ENCODE measurements at regions not wholly inside any gene's neighbourhood (a gene's known extent, or its start where the extent isn't known, plus 50 kb on each side); places are given as distances from the start of the nearest gene placed in this dataset.

DNA sequence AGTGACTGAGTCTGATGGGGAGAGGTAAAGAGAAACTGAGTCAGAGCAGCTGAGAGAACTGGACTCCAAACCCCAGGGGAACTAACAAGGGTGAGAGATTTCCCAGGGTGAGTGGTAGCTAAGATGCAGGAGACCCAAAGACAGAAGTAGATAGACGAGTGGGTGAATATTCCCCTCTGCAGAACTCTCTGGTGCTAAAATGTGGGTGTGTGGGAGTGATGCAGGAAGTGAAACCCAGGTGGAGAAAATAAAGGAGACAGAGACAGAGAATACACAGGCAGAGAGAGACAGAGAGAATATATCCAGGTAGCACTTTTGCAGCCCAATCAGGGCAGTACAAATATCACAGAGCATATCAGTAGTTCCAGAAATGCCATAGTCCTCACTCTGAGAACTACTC, 212.5 kb upstream of the ZIC3 start:
- no peaks in the 10 kb centered on the region for H3K27me3 ChIP-seq (replicated peaks; ENCODE audit: control insufficient read depth, insufficient read depth, low read length)
- TF ChIP-seq, protein P1, sequence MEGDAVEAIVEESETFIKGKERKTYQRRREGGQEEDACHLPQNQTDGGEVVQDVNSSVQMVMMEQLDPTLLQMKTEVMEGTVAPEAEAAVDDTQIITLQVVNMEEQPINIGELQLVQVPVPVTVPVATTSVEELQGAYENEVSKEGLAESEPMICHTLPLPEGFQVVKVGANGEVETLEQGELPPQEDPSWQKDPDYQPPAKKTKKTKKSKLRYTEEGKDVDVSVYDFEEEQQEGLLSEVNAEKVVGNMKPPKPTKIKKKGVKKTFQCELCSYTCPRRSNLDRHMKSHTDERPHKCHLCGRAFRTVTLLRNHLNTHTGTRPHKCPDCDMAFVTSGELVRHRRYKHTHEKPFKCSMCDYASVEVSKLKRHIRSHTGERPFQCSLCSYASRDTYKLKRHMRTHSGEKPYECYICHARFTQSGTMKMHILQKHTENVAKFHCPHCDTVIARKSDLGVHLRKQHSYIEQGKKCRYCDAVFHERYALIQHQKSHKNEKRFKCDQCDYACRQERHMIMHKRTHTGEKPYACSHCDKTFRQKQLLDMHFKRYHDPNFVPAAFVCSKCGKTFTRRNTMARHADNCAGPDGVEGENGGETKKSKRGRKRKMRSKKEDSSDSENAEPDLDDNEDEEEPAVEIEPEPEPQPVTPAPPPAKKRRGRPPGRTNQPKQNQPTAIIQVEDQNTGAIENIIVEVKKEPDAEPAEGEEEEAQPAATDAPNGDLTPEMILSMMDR (IDR thresholded peaks at IDR 0.05; ENCODE audit: insufficient read depth, low read length, poor library complexity, severe bottlenecking) = no peak
- DNase-seq (ENCODE audit: extremely low read depth, insufficient read length) = no peak
- H3K36me3 ChIP-seq (ENCODE audit: control insufficient read depth, insufficient read depth, low read length) = no peaks in the 10 kb centered on the region
- H3K4me3 ChIP-seq (replicated peaks; ENCODE audit: low read depth, low read length) = no peak overlapping the region

DNA sequence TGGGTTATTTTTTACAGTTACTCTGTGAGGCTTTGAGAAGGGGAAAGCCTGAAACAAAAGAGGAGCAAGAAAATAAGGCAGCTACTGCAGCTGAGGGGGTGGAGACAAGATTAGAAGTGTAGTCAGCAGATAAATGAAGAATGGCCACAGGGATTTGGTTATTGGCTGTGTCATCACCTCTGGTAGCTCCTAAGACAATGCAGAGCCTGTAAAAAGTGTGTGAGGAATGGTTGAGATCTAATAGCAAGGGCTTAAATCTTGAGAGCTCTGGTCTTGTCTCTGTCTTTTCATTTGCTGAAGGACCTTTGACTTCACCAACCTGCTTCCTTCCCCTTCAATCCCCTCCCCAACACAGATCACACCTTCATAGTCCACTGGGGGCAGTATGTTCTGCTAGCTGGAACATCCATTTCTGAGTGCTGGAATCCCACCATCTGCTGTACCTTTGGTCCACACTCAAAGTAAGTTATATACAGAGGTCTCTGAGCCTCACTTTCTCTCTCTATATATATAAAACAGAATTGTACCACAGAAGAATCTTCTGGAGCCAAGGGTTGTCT, 213.7 kb upstream of the ZIC3 start:
- no peak overlapping the region for H3K4me3 ChIP-seq (replicated peaks; ENCODE audit: low read depth, low read length)
- no peak for DNase-seq (ENCODE audit: extremely low read depth, insufficient read length)
- TF ChIP-seq, protein P1 (IDR thresholded peaks at IDR 0.05; ENCODE audit: insufficient read depth, low read length, poor library complexity, severe bottlenecking) = peak; percentile 20
- no peaks in the 10 kb centered on the region for H3K27me3 ChIP-seq (replicated peaks; ENCODE audit: control insufficient read depth, insufficient read depth, low read length)
- no peaks in the 10 kb centered on the region for H3K36me3 ChIP-seq (ENCODE audit: control insufficient read depth, insufficient read depth, low read length)

DNA sequence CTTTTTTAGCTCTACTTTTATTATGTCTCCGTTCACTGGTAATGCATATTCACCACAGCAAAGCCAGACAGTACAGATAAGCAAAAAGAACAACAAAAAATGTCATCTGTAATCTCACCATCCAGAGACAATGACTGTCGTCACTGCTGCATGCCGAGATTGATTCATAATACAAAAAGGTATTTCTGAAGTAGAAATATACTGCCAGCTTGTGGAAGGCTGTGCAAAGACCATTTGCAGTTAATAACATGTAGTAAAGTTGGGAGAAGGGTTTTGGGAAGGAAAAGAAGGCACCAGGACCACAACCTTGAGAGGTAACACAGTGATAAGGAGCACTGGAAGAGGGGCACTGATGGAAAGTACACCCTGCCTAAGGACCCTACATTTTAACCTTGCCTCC, 223.0 kb upstream of the ZIC3 start:
- Histone ChIP-seq H3K4me3 (replicated peaks; ENCODE audit: low read depth, low read length) (no peak overlapping the region), H3K36me3 (ENCODE audit: control insufficient read depth, insufficient read depth, low read length) (no peaks in the 10 kb centered on the region), H3K27me3 (replicated peaks; ENCODE audit: control insufficient read depth, insufficient read depth, low read length) (no peaks in the 10 kb centered on the region)
- TF ChIP-seq, protein P1 (IDR thresholded peaks at IDR 0.05; ENCODE audit: insufficient read depth, low read length, poor library complexity, severe bottlenecking) = no peak
- no peak for DNase-seq (ENCODE audit: extremely low read depth, insufficient read length)

DNA sequence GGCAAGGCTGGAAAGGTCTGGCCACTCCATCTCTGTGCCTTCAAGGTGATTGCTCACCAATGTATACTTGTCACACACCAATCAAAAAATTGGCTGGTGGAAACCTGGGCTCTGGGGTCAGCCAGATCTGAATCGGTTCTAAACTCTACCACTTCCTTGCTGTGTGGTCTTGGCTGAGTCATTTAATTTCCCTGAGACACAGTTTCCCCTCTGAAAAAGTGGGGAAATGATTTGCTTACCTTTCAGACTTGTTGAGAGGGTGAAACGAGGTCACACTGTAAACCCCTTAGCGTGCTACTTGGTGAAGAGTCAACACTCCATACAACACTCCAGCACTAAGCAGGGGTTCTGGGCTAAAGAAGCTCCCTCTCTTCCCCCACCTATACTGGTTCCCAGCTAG, 252.3 kb upstream of the ZIC3 start:
- DNase-seq (ENCODE audit: extremely low read depth, insufficient read length) = no peak
- Histone ChIP-seq H3K4me3 (replicated peaks; ENCODE audit: low read depth, low read length) (no peak overlapping the region), H3K27me3 (replicated peaks; ENCODE audit: control insufficient read depth, insufficient read depth, low read length) (no peaks in the 10 kb centered on the region), H3K36me3 (ENCODE audit: control insufficient read depth, insufficient read depth, low read length) (no peaks in the 10 kb centered on the region)
- TF ChIP-seq, protein P1 (IDR thresholded peaks at IDR 0.05; ENCODE audit: insufficient read depth, low read length, poor library complexity, severe bottlenecking) = no peak

DNA sequence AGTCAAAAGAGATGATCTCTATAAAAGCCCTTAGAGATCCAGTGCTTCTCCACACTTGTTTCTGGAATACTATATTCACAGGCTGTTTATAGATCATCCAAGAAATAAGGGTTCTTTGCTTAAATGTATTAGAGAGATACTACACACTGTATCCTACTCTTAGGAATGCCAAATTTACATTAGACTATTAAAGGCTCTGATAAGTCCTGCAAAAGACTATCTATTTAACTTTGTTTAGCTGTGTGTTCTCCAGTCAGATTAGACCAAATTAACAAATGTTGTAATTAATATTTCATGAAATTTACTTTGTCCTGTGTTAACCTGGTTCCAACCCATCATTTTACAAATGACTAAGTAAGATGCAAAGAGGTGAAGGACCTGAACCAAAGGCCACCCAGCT, 260.5 kb upstream of the ZIC3 start:
- TF ChIP-seq, protein P1 (IDR thresholded peaks at IDR 0.05; ENCODE audit: insufficient read depth, low read length, poor library complexity, severe bottlenecking) = no peak

DNA sequence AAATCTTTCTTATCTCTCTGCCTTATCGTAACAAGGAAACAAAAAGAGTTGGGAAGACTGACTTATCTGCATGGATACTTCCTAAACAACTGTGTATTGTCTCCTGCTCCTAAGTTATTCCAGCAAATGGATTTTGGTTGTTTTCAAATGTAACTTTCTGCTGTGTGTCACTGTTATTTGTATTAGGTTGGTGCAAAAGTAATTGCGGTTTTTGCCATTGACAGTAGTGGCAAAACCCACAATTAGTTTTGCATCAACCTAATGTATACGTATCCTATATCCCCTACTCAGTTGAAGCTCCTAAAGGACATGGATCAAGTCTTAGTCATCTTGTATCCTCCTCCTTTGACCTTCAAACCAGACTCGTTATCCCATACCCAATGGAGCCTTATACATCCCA, 263.4 kb upstream of the GPR101 start:
- no peaks in the 10 kb centered on the region for H3K36me3 ChIP-seq (ENCODE audit: control insufficient read depth, insufficient read depth, low read length)
- no peak for DNase-seq (ENCODE audit: extremely low read depth, insufficient read length)
- H3K4me3 ChIP-seq (replicated peaks; ENCODE audit: low read depth, low read length) = no peak overlapping the region
- H3K27me3 ChIP-seq (replicated peaks; ENCODE audit: control insufficient read depth, insufficient read depth, low read length) = no peaks in the 10 kb centered on the region
- TF ChIP-seq, protein P1 (IDR thresholded peaks at IDR 0.05; ENCODE audit: insufficient read depth, low read length, poor library complexity, severe bottlenecking) = no peak

More for the DNA sequence above, 260.5 kb upstream of the ZIC3 start:
- no peak overlapping the region for H3K4me3 ChIP-seq (replicated peaks; ENCODE audit: low read depth, low read length)
- no peaks in the 10 kb centered on the region for H3K27me3 ChIP-seq (replicated peaks; ENCODE audit: control insufficient read depth, insufficient read depth, low read length)
- no peak for DNase-seq (ENCODE audit: extremely low read depth, insufficient read length)
- H3K36me3 ChIP-seq (ENCODE audit: control insufficient read depth, insufficient read depth, low read length) = no peaks in the 10 kb centered on the region
